Stimulated activated CD4-positive, alpha-beta T cell treated with anti-CD3 and anti-CD28 coated beads, Interleukin-15, amount 100 ng/mL, for 24 hours (primary cell): ENCODE measurements at regions not wholly inside any gene's neighbourhood (a gene's known extent, or its start where the extent isn't known, plus 50 kb on each side); places are given as distances from the start of the nearest gene placed in this dataset.

Experiments used
- DNase-seq: peaks from one replicate; pipeline ENCODE4 v3.0.0-alpha.2; 2020

DNA sequence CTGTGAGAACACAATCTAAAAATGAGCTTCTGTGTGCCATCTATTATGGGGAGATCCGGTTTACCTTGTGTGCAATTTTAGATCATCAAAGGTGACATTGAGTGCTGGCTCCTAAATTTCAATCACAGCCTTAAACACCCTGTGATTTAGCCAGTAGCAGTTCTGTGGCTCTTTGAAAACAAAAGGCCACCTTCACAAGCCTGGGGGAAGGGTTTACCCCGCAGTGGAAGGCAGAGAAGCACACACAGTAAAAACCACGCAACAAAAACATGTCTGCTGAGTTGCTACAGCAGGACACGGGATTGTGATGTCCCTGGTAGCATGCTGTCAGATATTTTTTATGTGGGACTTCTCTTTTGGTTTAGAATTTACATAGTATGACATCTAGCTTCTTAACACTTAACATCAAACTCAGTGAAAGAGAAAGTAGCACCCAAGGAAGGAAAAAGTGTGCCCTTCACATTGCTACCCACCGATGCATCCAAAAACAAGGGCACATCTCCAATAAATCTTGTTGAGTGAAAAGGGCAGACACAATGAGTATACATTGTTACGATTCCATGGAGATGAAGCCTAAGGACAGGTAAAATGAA, 56.1 kb upstream of the RNF152 start:
- no peak for DNase-seq

DNA sequence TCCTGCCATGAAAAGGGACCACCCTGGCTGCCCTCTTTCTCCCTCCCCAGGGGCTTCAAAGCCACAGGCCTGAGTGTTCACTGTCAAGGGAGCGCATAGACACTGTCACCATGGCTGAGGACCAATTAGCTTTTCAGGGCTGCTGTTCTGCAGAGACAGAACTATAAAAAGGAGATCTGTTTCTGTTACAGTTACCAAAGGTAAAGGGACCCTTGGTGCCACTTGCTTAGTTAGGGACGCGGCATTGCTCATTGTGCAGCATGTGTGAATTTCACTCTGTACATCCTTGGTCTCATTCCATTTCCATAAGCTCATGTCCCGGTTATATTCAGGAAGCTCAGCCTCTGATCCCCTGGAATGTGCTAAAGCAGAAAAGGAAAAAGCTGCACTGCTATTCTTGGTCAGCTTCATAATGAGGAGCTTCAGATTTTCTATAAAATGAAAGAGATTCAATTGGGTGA, 55.5 kb upstream of the RNF152 start:
- DNase-seq, result no peak

DNA sequence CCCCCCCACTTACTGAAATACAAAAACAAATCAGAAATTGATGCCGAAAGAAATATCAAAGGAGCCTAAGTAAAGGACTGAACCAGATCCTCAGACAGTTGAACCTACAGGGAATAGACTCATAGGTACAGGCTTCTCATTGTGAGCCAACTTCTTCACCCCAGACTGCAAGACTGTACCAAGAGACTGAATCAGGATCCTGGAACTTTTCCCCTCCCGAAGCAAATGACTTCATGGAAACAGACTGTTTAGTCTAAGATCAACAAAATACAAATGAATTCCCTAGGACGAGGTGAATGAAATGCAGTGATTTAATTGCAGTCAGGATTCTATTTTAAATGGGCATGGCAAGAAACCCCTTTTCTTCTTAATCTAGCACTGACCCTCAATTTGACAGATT, 53.6 kb upstream of the RNF152 start:
- no peak for DNase-seq

DNA sequence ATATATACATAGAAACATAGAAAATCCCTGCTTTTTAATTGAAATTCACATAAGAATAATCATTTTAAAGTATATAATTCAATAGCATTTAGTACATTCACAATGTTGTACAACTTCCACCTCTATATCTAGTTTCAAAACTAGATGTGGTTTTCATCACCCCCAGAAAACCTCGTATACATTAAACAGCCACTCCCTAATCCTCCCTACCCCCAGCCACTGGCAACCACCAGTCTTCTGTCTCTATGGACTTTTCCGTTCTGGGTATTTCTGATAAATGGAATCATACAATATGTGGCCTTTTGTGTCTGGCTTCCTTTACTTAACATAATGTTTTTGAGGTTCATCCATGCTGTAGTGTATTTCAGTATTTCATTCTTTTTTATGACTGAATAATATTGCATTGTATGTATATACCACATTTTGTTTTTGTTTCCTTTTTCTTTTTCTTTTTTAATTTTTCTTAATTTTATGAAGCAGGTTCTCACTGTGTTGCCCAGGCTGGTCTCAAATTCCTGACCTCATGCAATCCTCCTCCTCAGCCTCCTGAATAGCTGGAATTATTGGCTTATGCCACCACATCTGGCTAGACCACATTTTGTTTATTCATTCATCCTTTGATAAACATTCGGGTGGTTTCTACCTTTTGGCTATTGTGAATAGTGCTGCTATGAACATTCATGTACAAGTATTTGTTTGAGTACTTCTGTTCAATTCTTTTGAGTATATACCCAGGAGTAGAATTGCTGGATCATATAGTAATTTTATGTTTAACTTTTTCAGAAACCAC, 50.6 kb upstream of the RNF152 start:
- no peak for DNase-seq
